Effector memory CD8-positive, alpha-beta T cell (primary cell): ENCODE measurements at regions not wholly inside any gene's neighbourhood (a gene's known extent, or its start where the extent isn't known, plus 50 kb on each side); places are given as distances from the start of the nearest gene placed in this dataset.
"Not testable (repeated sequence)": the region's sequence is repeated elsewhere in the genome, so short reads cannot be mapped to it uniquely, and the experiment has no call there.

Source experiments
- ATAC-seq: fragments of 150-1000 bp; cut with Tn5 transposase; replicated peaks from 2 replicates; pipeline ENCODE4 v1.10.0; 2021; ENCODE audit warnings: mild to moderate bottlenecking, moderate library complexity
- DNase-seq, 3 experiments: peaks; one replicate each; pipeline ENCODE4 v3.0.0; 2021
- H3K27ac Mint-ChIP-seq, 2 donors: one replicate each; pipeline ENCODE4 v1.8.0; 2022; ENCODE audit warnings: mild to moderate bottlenecking in 2 of 2, mixed read lengths in 2 of 2, moderate library complexity in 2 of 2
- H3K27me3 Mint-ChIP-seq, 2 donors: one replicate each; pipeline ENCODE4 v1.8.0; 2022; ENCODE audit warnings: mixed read lengths in 2 of 2
- H3K36me3 Mint-ChIP-seq: one replicate; pipeline ENCODE4 v1.8.0; 2022; ENCODE audit warnings: mild to moderate bottlenecking, moderate library complexity, mixed read lengths; ENCODE audit not compliant: insufficient read depth
- H3K4me1 Mint-ChIP-seq, 2 donors: one replicate each; pipeline ENCODE4 v1.8.0; 2022; ENCODE audit warnings: low read depth in 2 of 2, mixed read lengths in 2 of 2
- H3K4me3 Mint-ChIP-seq, 2 donors: one replicate each; pipeline ENCODE4 v1.8.0; 2022; ENCODE audit warnings: mild to moderate bottlenecking in 2 of 2, mixed read lengths in 2 of 2, moderate library complexity in 2 of 2
- H3K9me3 Mint-ChIP-seq, 2 donors: one replicate each; pipeline ENCODE4 v1.8.0; 2022; ENCODE audit warnings: mixed read lengths in 2 of 2

- H3K4me1 Mint-ChIP-seq, H3K36me3 Mint-ChIP-seq, H3K27ac Mint-ChIP-seq, ATAC-seq, H3K9me3 Mint-ChIP-seq, H3K4me3 Mint-ChIP-seq, H3K27me3 Mint-ChIP-seq: not testable (repeated sequence)
- DNase-seq, result peak in 1 of 3 experiments; percentile 0
These were observed 355.0 kb upstream of the MAGEB16 start for GRCh38 chrX:35443091-35443582.

- Mint-ChIP-seq H3K9me3 (no peaks in the 10 kb centered on the region), H3K4me1 (no peaks in the 10 kb centered on the region), H3K4me3 (no peak overlapping the region), H3K27me3 (no peaks in the 10 kb centered on the region), H3K36me3 (no peaks in the 10 kb centered on the region), H3K27ac (no peak overlapping the region)
- ATAC-seq (no peak), DNase-seq (no peak)
These were observed 353.3 kb upstream of the MAGEB16 start for GRCh38 chrX:35444671-35445355.

DNA sequence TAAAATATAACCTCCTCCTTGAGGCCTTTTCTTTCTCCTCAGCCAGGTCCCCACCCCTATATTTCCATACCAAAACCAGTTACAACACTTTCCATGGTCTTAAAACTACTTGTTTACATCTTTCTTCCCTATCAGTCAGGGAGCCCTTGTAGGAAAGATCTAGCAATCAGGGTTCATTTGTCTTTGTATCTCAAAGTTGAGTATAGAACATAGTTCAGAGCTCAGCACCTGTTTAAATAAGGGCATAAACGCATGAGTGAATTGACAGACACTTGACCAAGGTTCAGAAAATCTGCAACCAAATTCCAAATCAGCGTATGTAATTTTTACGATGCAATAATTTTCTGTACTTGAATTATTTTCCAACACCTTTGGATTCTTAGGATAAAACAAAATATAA lies 352.2 kb upstream of the MAGEB16 start:
- Mint-ChIP-seq H3K4me3 (no peak overlapping the region), H3K27ac (no peak overlapping the region), H3K27me3 (no peaks in the 10 kb centered on the region), H3K4me1 (no peaks in the 10 kb centered on the region), H3K36me3 (no peaks in the 10 kb centered on the region), H3K9me3 (no peaks in the 10 kb centered on the region)
- DNase-seq (no peak), ATAC-seq (no peak)

- Mint-ChIP-seq H3K4me1 (no peaks in the 10 kb centered on the region), H3K27ac (no peak overlapping the region), H3K9me3 (no peaks in the 10 kb centered on the region), H3K27me3 (no peaks in the 10 kb centered on the region), H3K4me3 (no peak overlapping the region), H3K36me3 (peaks cover 2% of the 10 kb centered on the region)
- DNase-seq (no peak), ATAC-seq (no peak)
These were observed 341.3 kb upstream of the MAGEB16 start for GRCh38 chrX:35456891-35457290.

DNA sequence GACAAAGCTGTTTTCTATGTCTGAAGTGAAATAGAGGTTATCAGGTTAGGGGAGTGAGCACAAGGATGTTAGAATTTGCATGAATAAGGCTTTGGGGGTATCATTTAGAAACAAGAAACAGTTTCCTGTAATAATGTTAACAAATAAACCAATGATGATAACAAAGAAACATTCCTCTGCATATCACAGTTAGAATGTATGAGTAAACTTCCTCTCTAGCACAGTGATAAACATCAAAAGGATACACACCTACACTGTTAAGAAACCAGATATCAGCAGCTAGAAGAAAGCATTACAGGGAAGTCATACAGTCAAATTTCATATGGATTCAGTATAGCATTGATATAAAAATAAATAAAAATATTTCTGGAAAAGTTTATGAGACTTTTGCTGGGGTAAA lies 340.0 kb upstream of the MAGEB16 start:
- Mint-ChIP-seq H3K36me3 (peaks cover 2% of the 10 kb centered on the region), H3K9me3 (no peaks in the 10 kb centered on the region), H3K27ac (no peak overlapping the region), H3K4me1 (no peaks in the 10 kb centered on the region), H3K27me3 (no peaks in the 10 kb centered on the region), H3K4me3 (no peak overlapping the region)
- DNase-seq, result no peak
- no peak for ATAC-seq

GRCh38 chrX:35461164-35461563 lies 337.0 kb upstream of the MAGEB16 start:
- Mint-ChIP-seq H3K27ac (no peak overlapping the region), H3K4me3 (no peak overlapping the region), H3K27me3 (no peaks in the 10 kb centered on the region), H3K9me3 (no peaks in the 10 kb centered on the region), H3K36me3 (peaks cover 2% of the 10 kb centered on the region), H3K4me1 (no peaks in the 10 kb centered on the region)
- ATAC-seq (no peak), DNase-seq (no peak)

DNA sequence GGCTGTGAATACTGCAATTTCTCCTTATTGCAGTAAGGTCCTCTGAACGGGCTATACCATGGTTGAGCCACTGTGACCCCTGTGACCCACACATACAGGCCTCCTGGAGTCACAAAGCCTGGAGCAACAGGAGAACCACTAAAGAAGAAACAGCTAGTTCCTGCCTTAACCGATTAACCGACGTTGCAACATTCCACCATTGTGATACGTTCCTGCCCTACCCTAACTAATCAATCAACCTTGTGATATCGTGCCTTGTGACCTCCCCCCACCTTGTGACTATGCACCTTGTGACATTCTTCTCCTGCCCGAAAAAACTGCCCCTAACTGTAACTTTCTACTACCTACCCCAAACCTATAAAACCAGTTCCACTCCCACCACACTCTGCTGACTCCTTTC lies 301.5 kb upstream of the MAGEB16 start:
- H3K27me3 Mint-ChIP-seq, H3K36me3 Mint-ChIP-seq, H3K4me1 Mint-ChIP-seq, H3K27ac Mint-ChIP-seq, ATAC-seq, DNase-seq, H3K9me3 Mint-ChIP-seq, H3K4me3 Mint-ChIP-seq: not testable (repeated sequence)

- not testable (repeated sequence) for H3K4me3 Mint-ChIP-seq, H3K36me3 Mint-ChIP-seq, H3K4me1 Mint-ChIP-seq, DNase-seq, H3K27me3 Mint-ChIP-seq, H3K9me3 Mint-ChIP-seq, ATAC-seq, H3K27ac Mint-ChIP-seq
These were observed 300.7 kb upstream of the MAGEB16 start for GRCh38 chrX:35497453-35497852.

- no peaks in the 10 kb centered on the region for H3K36me3 Mint-ChIP-seq
- ATAC-seq, result no peak
- H3K4me1 Mint-ChIP-seq, result no peaks in the 10 kb centered on the region
- H3K27me3 Mint-ChIP-seq, result no peaks in the 10 kb centered on the region
- DNase-seq, result no peak
- no peak overlapping the region for H3K4me3 Mint-ChIP-seq
- no peak overlapping the region for H3K27ac Mint-ChIP-seq
- H3K9me3 Mint-ChIP-seq, result peaks cover 0 to 4% of the 10 kb centered on the region in 2 donors
These were observed 298.9 kb upstream of the MAGEB16 start for GRCh38 chrX:35499071-35499862.

GRCh38 chrX:35507701-35508100 lies 290.4 kb upstream of the MAGEB16 start:
- H3K4me3 Mint-ChIP-seq, result no peak overlapping the region
- no peaks in the 10 kb centered on the region for H3K27me3 Mint-ChIP-seq

GRCh38 chrX:35548003-35548402 lies 250.1 kb upstream of the MAGEB16 start:
- not testable (repeated sequence) for H3K4me3 Mint-ChIP-seq, H3K27ac Mint-ChIP-seq, H3K9me3 Mint-ChIP-seq, ATAC-seq, DNase-seq, H3K27me3 Mint-ChIP-seq, H3K36me3 Mint-ChIP-seq, H3K4me1 Mint-ChIP-seq

More at GRCh38 chrX:35507701-35508100, 290.4 kb upstream of the MAGEB16 start:
- no peak overlapping the region for H3K27ac Mint-ChIP-seq
- DNase-seq (no peak), ATAC-seq (no peak)
- H3K36me3 Mint-ChIP-seq, result no peaks in the 10 kb centered on the region
- H3K9me3 Mint-ChIP-seq, result peaks cover 0 to 21% of the 10 kb centered on the region in 2 donors
- H3K4me1 Mint-ChIP-seq, result no peaks in the 10 kb centered on the region

DNA sequence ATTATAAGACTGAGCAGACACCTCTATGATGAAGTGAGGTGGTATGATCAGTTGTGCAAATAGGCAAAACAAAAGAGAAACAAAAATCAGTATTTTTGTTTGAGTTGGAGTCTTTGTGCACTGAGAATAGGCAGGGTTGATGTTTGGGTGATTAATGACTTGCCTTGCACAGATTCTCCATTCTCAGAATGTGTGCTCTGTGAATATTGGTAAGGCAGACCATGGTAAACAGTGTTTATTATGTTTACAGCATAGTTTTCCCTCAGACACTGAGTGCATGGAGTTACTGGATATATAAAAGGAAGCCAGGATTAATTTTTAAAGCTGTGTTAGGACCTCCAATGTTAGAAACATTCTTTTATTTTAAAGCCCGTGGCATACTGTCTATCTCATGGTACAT lies 240.2 kb upstream of the MAGEB16 start:
- Mint-ChIP-seq H3K9me3 (no peaks in the 10 kb centered on the region), H3K27me3 (no peaks in the 10 kb centered on the region), H3K27ac (no peak overlapping the region), H3K4me3 (no peak overlapping the region), H3K4me1 (no peaks in the 10 kb centered on the region), H3K36me3 (peaks cover 4% of the 10 kb centered on the region)
- no peak for DNase-seq
- no peak for ATAC-seq

GRCh38 chrX:35561985-35562384 lies 236.2 kb upstream of the MAGEB16 start:
- DNase-seq (no peak), ATAC-seq (no peak)
- H3K36me3 Mint-ChIP-seq, result peaks cover 4% of the 10 kb centered on the region
- no peaks in the 10 kb centered on the region for H3K4me1 Mint-ChIP-seq
- no peak overlapping the region for H3K4me3 Mint-ChIP-seq
- H3K27me3 Mint-ChIP-seq, result no peaks in the 10 kb centered on the region
- H3K9me3 Mint-ChIP-seq, result no peaks in the 10 kb centered on the region
- no peak overlapping the region for H3K27ac Mint-ChIP-seq

GRCh38 chrX:35562395-35562794 lies 235.7 kb upstream of the MAGEB16 start:
- ATAC-seq (no peak), DNase-seq (no peak)
- H3K4me1 Mint-ChIP-seq, result no peaks in the 10 kb centered on the region
- H3K36me3 Mint-ChIP-seq, result peaks cover 4% of the 10 kb centered on the region
- no peak overlapping the region for H3K27ac Mint-ChIP-seq
- no peak overlapping the region for H3K4me3 Mint-ChIP-seq
- H3K9me3 Mint-ChIP-seq, result no peaks in the 10 kb centered on the region
- H3K27me3 Mint-ChIP-seq, result no peaks in the 10 kb centered on the region
